ENCODE measurements at regions not wholly inside any gene's neighbourhood (a gene's known extent, or its start where the extent isn't known, plus 50 kb on each side); places are given as distances from the start of the nearest gene placed in this dataset.
"Not testable (repeated sequence)": the region's sequence is repeated elsewhere in the genome, so short reads cannot be mapped to it uniquely, and the experiment has no call there.

DNA sequence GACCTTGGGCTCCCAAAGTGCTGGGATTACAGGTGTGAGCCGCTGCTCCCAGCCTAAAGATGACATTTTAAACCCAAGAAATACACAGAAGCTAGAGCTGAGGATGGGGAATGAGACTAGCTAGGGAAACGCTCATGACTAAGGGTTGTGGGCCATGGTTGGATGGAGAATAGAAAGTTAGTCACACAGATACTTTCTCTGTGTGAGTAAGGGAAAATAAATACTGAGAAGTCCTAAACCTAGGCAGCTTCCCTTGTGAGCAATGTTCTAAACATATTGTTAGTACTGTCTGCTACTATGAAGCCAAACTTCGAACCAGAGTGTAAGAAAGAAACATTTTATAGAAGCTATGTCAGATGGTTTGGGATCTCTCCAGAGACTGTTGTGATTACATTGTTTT, 304.8 kb upstream of the STAC start (continued):
- no peak for TF ChIP-seq ZNF114 (tag by site-specific recombination; IDR thresholded peaks at IDR 0.05)
- TF ChIP-seq ZNF48 (tag by site-specific recombination; IDR thresholded peaks at IDR 0.05): no peak
- TF ChIP-seq ZSCAN30 (tag by site-specific recombination; IDR thresholded peaks at IDR 0.05): no peak

DNA sequence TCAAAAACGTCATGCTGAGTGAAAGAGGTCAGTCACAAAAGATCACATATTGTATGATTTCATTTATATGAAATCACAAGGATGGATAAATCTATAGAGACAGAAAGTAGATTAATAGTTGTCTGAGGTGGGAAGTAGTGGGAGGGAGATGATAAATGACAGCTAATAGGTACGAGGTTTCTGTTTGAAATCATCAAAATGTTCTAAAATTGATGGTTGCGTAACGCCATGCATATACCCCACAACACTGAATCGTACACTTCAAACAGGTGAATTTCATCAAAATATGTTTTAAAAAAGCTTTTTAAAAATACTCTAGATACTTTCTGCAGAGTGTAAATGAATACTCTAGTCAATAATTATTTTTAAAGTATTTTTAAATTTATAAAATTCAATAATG, 303.0 kb upstream of the STAC start:
- TF ChIP-seq ZBTB20 (tag by site-specific recombination; IDR thresholded peaks at IDR 0.05) (no peak), KLF17 (tag by site-specific recombination; IDR thresholded peaks at IDR 0.05) (no peak), ZNF311 (tag by site-specific recombination; IDR thresholded peaks at IDR 0.05; ENCODE audit: borderline replicate concordance) (no peak), ZNF701 (tag by site-specific recombination; IDR thresholded peaks at IDR 0.05) (no peak), ZNF433 (tag by site-specific recombination; IDR thresholded peaks at IDR 0.05; ENCODE audit: low read depth) (no peak), BCL11A (tag by site-specific recombination; IDR thresholded peaks at IDR 0.05; ENCODE audit: low read depth) (no peak), EGR2 (tag by site-specific recombination; IDR thresholded peaks at IDR 0.05; ENCODE audit: low read depth) (no peak), ZNF211 (tag by site-specific recombination; IDR thresholded peaks at IDR 0.05; ENCODE audit: low read depth) (no peak), ZNF2 (tag by site-specific recombination; IDR thresholded peaks at IDR 0.05) (no peak), SCRT1 (tag by site-specific recombination; IDR thresholded peaks at IDR 0.05; ENCODE audit: borderline replicate concordance) (no peak), ZNF837 (tag by site-specific recombination; IDR thresholded peaks at IDR 0.05) (no peak), WT1 (tag by site-specific recombination; IDR thresholded peaks at IDR 0.05) (no peak), ZNF202 (tag by site-specific recombination; IDR thresholded peaks at IDR 0.05; ENCODE audit: borderline replicate concordance) (no peak), ZNF24 (tag by site-specific recombination; IDR thresholded peaks at IDR 0.05) (no peak), ZNF302 (tag by site-specific recombination; IDR thresholded peaks at IDR 0.05; ENCODE audit: low read depth) (no peak), ZNF791 (tag by site-specific recombination; IDR thresholded peaks at IDR 0.05) (no peak), ZBTB48 (tag by site-specific recombination; IDR thresholded peaks at IDR 0.05) (no peak), ZNF394 (tag by site-specific recombination; IDR thresholded peaks at IDR 0.05; ENCODE audit: borderline replicate concordance) (no peak), ZNF777 (tag by site-specific recombination; IDR thresholded peaks at IDR 0.05; ENCODE audit: borderline replicate concordance) (no peak), ZNF560 (tag by site-specific recombination; IDR thresholded peaks at IDR 0.05; ENCODE audit: borderline replicate concordance) (no peak)
- ChIA-PET CTCF (no interaction called here), POLR2A (no interaction called here)
- Histone ChIP-seq H3K4me1 (ENCODE audit: control insufficient read depth, insufficient read depth, low read length) (no peaks in the 10 kb centered on the region), H3K9me3 (ENCODE audit: control insufficient read depth, insufficient read depth, low read depth, low read length) (no peaks in the 10 kb centered on the region), H3K27ac (ENCODE audit: extremely low read depth, low read depth, low read length) (no peak overlapping the region), H3K36me3 (ENCODE audit: control insufficient read depth in 2 of 2, insufficient read depth in 1 of 2, low read length in 2 of 2) (no peaks in the 10 kb centered on the region), H3K4me3 (ENCODE audit: low read depth, low read length) (no peak overlapping the region)

DNA sequence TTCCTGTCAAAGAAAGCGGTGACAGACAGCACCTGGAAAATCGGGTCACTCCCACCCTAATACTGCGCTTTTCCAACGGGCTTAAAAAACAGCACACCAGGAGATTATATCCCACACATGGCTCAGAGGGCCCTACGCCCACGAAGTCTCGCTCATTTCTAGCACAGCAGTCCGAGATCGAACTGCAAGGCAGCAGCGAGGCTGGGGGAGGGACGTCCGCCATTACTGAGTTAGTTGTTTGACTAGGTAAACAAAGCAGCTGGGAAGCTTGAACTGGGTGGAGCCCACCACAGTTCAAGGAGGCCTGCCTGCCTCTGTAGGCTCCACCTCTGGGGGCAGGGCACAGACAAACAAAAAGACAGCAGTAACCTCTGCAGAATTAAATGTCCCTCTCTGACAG, 297.3 kb upstream of the STAC start:
- H3K27ac ChIP-seq (ENCODE audit: extremely low read depth, low read depth, low read length); H3K4me3 ChIP-seq (ENCODE audit: low read depth, low read length); H3K9me3 ChIP-seq (ENCODE audit: control insufficient read depth, insufficient read depth, low read depth, low read length); CTCF ChIA-PET; H3K36me3 ChIP-seq (ENCODE audit: control insufficient read depth in 2 of 2, insufficient read depth in 1 of 2, low read length in 2 of 2); POLR2A ChIA-PET; H3K4me1 ChIP-seq (ENCODE audit: control insufficient read depth, insufficient read depth, low read length): not testable (repeated sequence)

GRCh38 chr3:36095238-36095637, 285.1 kb upstream of the STAC start:
- Histone ChIP-seq H3K4me1 (ENCODE audit: control insufficient read depth, insufficient read depth, low read length) (no peaks in the 10 kb centered on the region), H3K36me3 (ENCODE audit: control insufficient read depth in 2 of 2, insufficient read depth in 1 of 2, low read length in 2 of 2) (no peaks in the 10 kb centered on the region), H3K9me3 (ENCODE audit: control insufficient read depth, insufficient read depth, low read depth, low read length) (no peaks in the 10 kb centered on the region), H3K27ac (ENCODE audit: extremely low read depth, low read depth, low read length) (no peak overlapping the region), H3K4me3 (ENCODE audit: low read depth, low read length) (no peak overlapping the region)
- ChIA-PET POLR2A (no interaction called here), CTCF (interaction anchor here (0.7 kb wide), 1 partner anchor 256 kb away, joined by 3 read pairs; no protein-coding TSS in a partner anchor)
- TF ChIP-seq ZBTB1 (tag by site-specific recombination; IDR thresholded peaks at IDR 0.05) (no peak), ZNF311 (tag by site-specific recombination; IDR thresholded peaks at IDR 0.05; ENCODE audit: borderline replicate concordance) (no peak)
- TF ChIP-seq, protein P1, sequence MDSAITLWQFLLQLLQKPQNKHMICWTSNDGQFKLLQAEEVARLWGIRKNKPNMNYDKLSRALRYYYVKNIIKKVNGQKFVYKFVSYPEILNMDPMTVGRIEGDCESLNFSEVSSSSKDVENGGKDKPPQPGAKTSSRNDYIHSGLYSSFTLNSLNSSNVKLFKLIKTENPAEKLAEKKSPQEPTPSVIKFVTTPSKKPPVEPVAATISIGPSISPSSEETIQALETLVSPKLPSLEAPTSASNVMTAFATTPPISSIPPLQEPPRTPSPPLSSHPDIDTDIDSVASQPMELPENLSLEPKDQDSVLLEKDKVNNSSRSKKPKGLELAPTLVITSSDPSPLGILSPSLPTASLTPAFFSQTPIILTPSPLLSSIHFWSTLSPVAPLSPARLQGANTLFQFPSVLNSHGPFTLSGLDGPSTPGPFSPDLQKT (IDR thresholded peaks at IDR 0.05; ENCODE audit: borderline replicate concordance, low read depth, low read length): no peak
- TF ChIP-seq, protein P2, sequence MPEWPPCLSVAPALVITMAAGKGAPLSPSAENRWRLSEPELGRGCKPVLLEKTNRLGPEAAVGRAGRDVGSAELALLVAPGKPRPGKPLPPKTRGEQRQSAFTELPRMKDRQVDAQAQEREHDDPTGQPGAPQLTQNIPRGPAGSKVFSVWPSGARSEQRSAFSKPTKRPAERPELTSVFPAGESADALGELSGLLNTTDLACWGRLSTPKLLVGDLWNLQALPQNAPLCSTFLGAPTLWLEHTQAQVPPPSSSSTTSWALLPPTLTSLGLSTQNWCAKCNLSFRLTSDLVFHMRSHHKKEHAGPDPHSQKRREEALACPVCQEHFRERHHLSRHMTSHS (tag by site-specific recombination; IDR thresholded peaks at IDR 0.05): no peak

Measured in HEK293 (cell line).